ENCODE measurements at regions not wholly inside any gene's neighbourhood (a gene's known extent, or its start where the extent isn't known, plus 50 kb on each side); places are given as distances from the start of the nearest gene placed in this dataset.
"Not testable (repeated sequence)": the region's sequence is repeated elsewhere in the genome, so short reads cannot be mapped to it uniquely, and the experiment has no call there.

- not testable (repeated sequence) for H3K9ac ChIP-seq (ENCODE audit: low read depth, low read length); H3K4me1 ChIP-seq (ENCODE audit: control insufficient read depth, insufficient read depth, low read length); H3K36me3 ChIP-seq (ENCODE audit: control insufficient read depth, insufficient read depth, low read length); H3K4me3 ChIP-seq (ENCODE audit: low read depth, low read length); H3K27me3 ChIP-seq (ENCODE audit: control insufficient read depth, insufficient read depth, low read length); H3K9me3 ChIP-seq (ENCODE audit: control insufficient read depth, insufficient read depth, low read length)
Observed at GRCh38 chr21:5114468-5114867, 5406.9 kb upstream of the TPTE start.

- H3K27me3 ChIP-seq (ENCODE audit: control insufficient read depth, insufficient read depth, low read length); H3K9ac ChIP-seq (ENCODE audit: low read depth, low read length): not testable (repeated sequence)
Observed at GRCh38 chr21:5114893-5115645, 5406.3 kb upstream of the TPTE start.

GRCh38 chr21:5115646-5116343 lies 5405.6 kb upstream of the TPTE start:
- not testable (repeated sequence) for H3K9ac ChIP-seq (ENCODE audit: low read depth, low read length); H3K4me3 ChIP-seq (ENCODE audit: low read depth, low read length); H3K9me3 ChIP-seq (ENCODE audit: control insufficient read depth, insufficient read depth, low read length); H3K4me1 ChIP-seq (ENCODE audit: control insufficient read depth, insufficient read depth, low read length); H3K36me3 ChIP-seq (ENCODE audit: control insufficient read depth, insufficient read depth, low read length); H3K27me3 ChIP-seq (ENCODE audit: control insufficient read depth, insufficient read depth, low read length)

More at GRCh38 chr21:5114893-5115645, 5406.3 kb upstream of the TPTE start:
- H3K4me3 ChIP-seq (ENCODE audit: low read depth, low read length); H3K4me1 ChIP-seq (ENCODE audit: control insufficient read depth, insufficient read depth, low read length); H3K9me3 ChIP-seq (ENCODE audit: control insufficient read depth, insufficient read depth, low read length); H3K36me3 ChIP-seq (ENCODE audit: control insufficient read depth, insufficient read depth, low read length): not testable (repeated sequence)

- H3K9me3 ChIP-seq (ENCODE audit: control insufficient read depth, insufficient read depth, low read length); H3K9ac ChIP-seq (ENCODE audit: low read depth, low read length); H3K27me3 ChIP-seq (ENCODE audit: control insufficient read depth, insufficient read depth, low read length); H3K4me1 ChIP-seq (ENCODE audit: control insufficient read depth, insufficient read depth, low read length); H3K36me3 ChIP-seq (ENCODE audit: control insufficient read depth, insufficient read depth, low read length); H3K4me3 ChIP-seq (ENCODE audit: low read depth, low read length): not testable (repeated sequence)
Observed at GRCh38 chr21:5116344-5117123, 5404.8 kb upstream of the TPTE start.

- H3K4me1 ChIP-seq (ENCODE audit: control insufficient read depth, insufficient read depth, low read length); H3K9ac ChIP-seq (ENCODE audit: low read depth, low read length); H3K36me3 ChIP-seq (ENCODE audit: control insufficient read depth, insufficient read depth, low read length); H3K4me3 ChIP-seq (ENCODE audit: low read depth, low read length); H3K9me3 ChIP-seq (ENCODE audit: control insufficient read depth, insufficient read depth, low read length); H3K27me3 ChIP-seq (ENCODE audit: control insufficient read depth, insufficient read depth, low read length): not testable (repeated sequence)
Observed at GRCh38 chr21:5117135-5117534, 5404.2 kb upstream of the TPTE start.

- not testable (repeated sequence) for H3K4me3 ChIP-seq (ENCODE audit: low read depth, low read length); H3K9ac ChIP-seq (ENCODE audit: low read depth, low read length)
Observed at GRCh38 chr21:5117666-5118295, 5403.6 kb upstream of the TPTE start.

GRCh38 chr21:5118296-5118679 lies 5403.1 kb upstream of the TPTE start:
- not testable (repeated sequence) for H3K9me3 ChIP-seq (ENCODE audit: control insufficient read depth, insufficient read depth, low read length); H3K36me3 ChIP-seq (ENCODE audit: control insufficient read depth, insufficient read depth, low read length); H3K27me3 ChIP-seq (ENCODE audit: control insufficient read depth, insufficient read depth, low read length); H3K9ac ChIP-seq (ENCODE audit: low read depth, low read length); H3K4me1 ChIP-seq (ENCODE audit: control insufficient read depth, insufficient read depth, low read length); H3K4me3 ChIP-seq (ENCODE audit: low read depth, low read length)

More at GRCh38 chr21:5117666-5118295, 5403.6 kb upstream of the TPTE start:
- H3K9me3 ChIP-seq (ENCODE audit: control insufficient read depth, insufficient read depth, low read length); H3K27me3 ChIP-seq (ENCODE audit: control insufficient read depth, insufficient read depth, low read length); H3K4me1 ChIP-seq (ENCODE audit: control insufficient read depth, insufficient read depth, low read length); H3K36me3 ChIP-seq (ENCODE audit: control insufficient read depth, insufficient read depth, low read length): not testable (repeated sequence)

GRCh38 chr21:5119179-5119578 lies 5402.2 kb upstream of the TPTE start:
- not testable (repeated sequence) for H3K4me1 ChIP-seq (ENCODE audit: control insufficient read depth, insufficient read depth, low read length); H3K4me3 ChIP-seq (ENCODE audit: low read depth, low read length); H3K27me3 ChIP-seq (ENCODE audit: control insufficient read depth, insufficient read depth, low read length); H3K9me3 ChIP-seq (ENCODE audit: control insufficient read depth, insufficient read depth, low read length); H3K9ac ChIP-seq (ENCODE audit: low read depth, low read length); H3K36me3 ChIP-seq (ENCODE audit: control insufficient read depth, insufficient read depth, low read length)

GRCh38 chr21:5121399-5121798 lies 5400.0 kb upstream of the TPTE start:
- H3K27me3 ChIP-seq (ENCODE audit: control insufficient read depth, insufficient read depth, low read length): not testable (repeated sequence)

GRCh38 chr21:5121849-5122248 lies 5399.5 kb upstream of the TPTE start:
- not testable (repeated sequence) for H3K4me1 ChIP-seq (ENCODE audit: control insufficient read depth, insufficient read depth, low read length); H3K27me3 ChIP-seq (ENCODE audit: control insufficient read depth, insufficient read depth, low read length); H3K9me3 ChIP-seq (ENCODE audit: control insufficient read depth, insufficient read depth, low read length); H3K4me3 ChIP-seq (ENCODE audit: low read depth, low read length); H3K9ac ChIP-seq (ENCODE audit: low read depth, low read length); H3K36me3 ChIP-seq (ENCODE audit: control insufficient read depth, insufficient read depth, low read length)

More at GRCh38 chr21:5121399-5121798, 5400.0 kb upstream of the TPTE start:
- H3K36me3 ChIP-seq (ENCODE audit: control insufficient read depth, insufficient read depth, low read length); H3K4me3 ChIP-seq (ENCODE audit: low read depth, low read length); H3K4me1 ChIP-seq (ENCODE audit: control insufficient read depth, insufficient read depth, low read length); H3K9me3 ChIP-seq (ENCODE audit: control insufficient read depth, insufficient read depth, low read length); H3K9ac ChIP-seq (ENCODE audit: low read depth, low read length): not testable (repeated sequence)

GRCh38 chr21:5123655-5124054 lies 5397.7 kb upstream of the TPTE start:
- not testable (repeated sequence) for H3K9ac ChIP-seq (ENCODE audit: low read depth, low read length); H3K4me3 ChIP-seq (ENCODE audit: low read depth, low read length); H3K4me1 ChIP-seq (ENCODE audit: control insufficient read depth, insufficient read depth, low read length); H3K36me3 ChIP-seq (ENCODE audit: control insufficient read depth, insufficient read depth, low read length); H3K9me3 ChIP-seq (ENCODE audit: control insufficient read depth, insufficient read depth, low read length); H3K27me3 ChIP-seq (ENCODE audit: control insufficient read depth, insufficient read depth, low read length)
